ENCODE measurements at regions not wholly inside any gene's neighbourhood (a gene's known extent, or its start where the extent isn't known, plus 50 kb on each side); places are given as distances from the start of the nearest gene placed in this dataset.

- Histone ChIP-seq H3K36me3 (no peaks in the 10 kb centered on the region), H3K27me3 (no peaks in the 10 kb centered on the region), H3K27ac (no peak overlapping the region), H3K4me1 (no peaks in the 10 kb centered on the region), H3K9me3 (no peaks in the 10 kb centered on the region), H3K4me3 (no peak overlapping the region)
- no peak for TF ChIP-seq POLR2AphosphoS5 (IDR thresholded peaks at IDR 0.05)
- DNase-seq (no peak), ATAC-seq (ENCODE audit: low FRiP score in 2 of 2) (no peak)
- WGBS, 2 donors = 79 to 80% methylated on average over 8 of the region's 8 CpGs
These were observed 126.7 kb downstream of the DDX1 start for GRCh38 chr2:15718103-15718943.

GRCh38 chr2:15718944-15719323, 127.3 kb downstream of the DDX1 start:
- no peak for ATAC-seq (ENCODE audit: low FRiP score in 2 of 2)
- TF ChIP-seq CTCF (IDR thresholded peaks at IDR 0.05) (no peak), POLR2AphosphoS5 (IDR thresholded peaks at IDR 0.05) (no peak), EP300 (IDR thresholded peaks at IDR 0.05) (no peak), POLR2A (IDR thresholded peaks at IDR 0.05) (no peak)
- H3K27me3 ChIP-seq = no peaks in the 10 kb centered on the region
- no peaks in the 10 kb centered on the region for H3K9me3 ChIP-seq
- no peaks in the 10 kb centered on the region for H3K36me3 ChIP-seq
- WGBS, 2 donors = 77 to 83% methylated on average over 6 of the region's 6 CpGs
- no peak overlapping the region for H3K27ac ChIP-seq
- no peak for DNase-seq
- H3K4me3 ChIP-seq = no peak overlapping the region
- H3K4me1 ChIP-seq = no peaks in the 10 kb centered on the region

- WGBS, 2 donors = 85 to 92% methylated on average over 8 of the region's 8 CpGs
- ATAC-seq (ENCODE audit: low FRiP score in 2 of 2) (no peak), DNase-seq (no peak)
- no peaks in the 10 kb centered on the region for H3K36me3 ChIP-seq
- no peaks in the 10 kb centered on the region for H3K27me3 ChIP-seq
- no peak overlapping the region for H3K4me3 ChIP-seq
- TF ChIP-seq POLR2A (IDR thresholded peaks at IDR 0.05) = no peak
- no peak for TF ChIP-seq POLR2AphosphoS5 (IDR thresholded peaks at IDR 0.05)
- TF ChIP-seq EP300 (IDR thresholded peaks at IDR 0.05) = no peak
- no peak for TF ChIP-seq CTCF (IDR thresholded peaks at IDR 0.05)
- no peaks in the 10 kb centered on the region for H3K9me3 ChIP-seq
- H3K4me1 ChIP-seq = no peaks in the 10 kb centered on the region
- no peak overlapping the region for H3K27ac ChIP-seq
These were observed 128.1 kb downstream of the DDX1 start for GRCh38 chr2:15719566-15720313.

GRCh38 chr2:15720561-15721307, 129.1 kb downstream of the DDX1 start:
- Histone ChIP-seq H3K4me3 (no peak overlapping the region), H3K36me3 (no peaks in the 10 kb centered on the region), H3K9me3 (no peaks in the 10 kb centered on the region), H3K27ac (no peak overlapping the region), H3K27me3 (no peaks in the 10 kb centered on the region), H3K4me1 (no peaks in the 10 kb centered on the region)
- TF ChIP-seq CTCF (IDR thresholded peaks at IDR 0.05) (no peak), EP300 (IDR thresholded peaks at IDR 0.05) (no peak), POLR2A (IDR thresholded peaks at IDR 0.05) (no peak), POLR2AphosphoS5 (IDR thresholded peaks at IDR 0.05) (no peak)
- DNase-seq = no peak
- 89 to 92% methylated on average over 9 of the region's 9 CpGs for WGBS, 2 donors
- ATAC-seq (ENCODE audit: low FRiP score in 2 of 2) = no peak

- 84 to 99% methylated on average over 8 to 10 of the region's 10 CpGs for WGBS, 2 donors
These were observed 129.9 kb downstream of the DDX1 start for GRCh38 chr2:15721411-15722067.

More at GRCh38 chr2:15721411-15722067, 129.9 kb downstream of the DDX1 start:
- H3K36me3 ChIP-seq = no peaks in the 10 kb centered on the region
- DNase-seq (no peak), ATAC-seq (ENCODE audit: low FRiP score in 2 of 2) (no peak)
- H3K4me1 ChIP-seq = no peaks in the 10 kb centered on the region
- H3K27ac ChIP-seq = no peak overlapping the region
- TF ChIP-seq CTCF (IDR thresholded peaks at IDR 0.05) (no peak), POLR2A (IDR thresholded peaks at IDR 0.05) (no peak), POLR2AphosphoS5 (IDR thresholded peaks at IDR 0.05) (no peak), EP300 (IDR thresholded peaks at IDR 0.05) (no peak)
- H3K9me3 ChIP-seq = no peaks in the 10 kb centered on the region
- H3K27me3 ChIP-seq = no peaks in the 10 kb centered on the region
- no peak overlapping the region for H3K4me3 ChIP-seq
